Mucosa of descending colon (tissue), 3 donors: ENCODE measurements at regions not wholly inside any gene's neighbourhood (a gene's known extent, or its start where the extent isn't known, plus 50 kb on each side); places are given as distances from the start of the nearest gene placed in this dataset.

Experiments
- ATAC-seq: fragments of 200-7000 bp; cut with Tn5 transposase; one replicate; pipeline ENCODE4 v1.9.1; 2020; ENCODE audit warnings: mild to moderate bottlenecking, moderate library complexity
- DNase-seq, 3 donors: peaks; one replicate each; pipeline ENCODE4 v3.0.0-alpha.2; 2020
- H3K36me3 ChIP-seq: fragments of 200-600 bp; one replicate; pipeline ENCODE4 v1.8.0; 2021; ENCODE audit warnings: low read depth, mild to moderate bottlenecking
- H3K4me1 ChIP-seq: fragments of 200-600 bp; one replicate; pipeline ENCODE4 v1.8.0; 2021; ENCODE audit warnings: low read depth, mild to moderate bottlenecking
- H3K4me3 ChIP-seq: fragments of 200-600 bp; one replicate; pipeline ENCODE4 v1.8.0; 2021; ENCODE audit warnings: mild to moderate bottlenecking
- H3K9me3 ChIP-seq: fragments of 200-600 bp; one replicate; pipeline ENCODE4 v1.8.0; 2021; ENCODE audit warnings: mild to moderate bottlenecking
- CTCF ChIP-seq: fragments of 200-600 bp; IDR thresholded peaks from one replicate; pipeline ENCODE4 v1.8.0; 2022; ENCODE audit warnings: antibody characterized with exemption, mild to moderate bottlenecking
- intact Hi-C, 2 donors: fragments of 100-400 bp; cut with DNase I in 1 of 2; cut with micrococcal nuclease in 1 of 2; formaldehyde crosslinking; loops; one replicate each; pipeline versions ENCODE4 v1.11.0 to v1.11.1; 2022; cut with DNase I, micrococcal nuclease
- donor health status: DM: no; HTN: no; CAD: no; lungs with moderate emphysema.
- donor health status: DM: no; HTN: no; CAD: no.
- donor health status: DM: no; HTN: yes; CAD: no.

GRCh38 chr21:38897532-38898421, 92.0 kb downstream of the ETS2 start:
- Histone ChIP-seq H3K9me3 (no peaks in the 10 kb centered on the region), H3K4me1 (no peaks in the 10 kb centered on the region), H3K4me3 (no peak overlapping the region), H3K36me3 (no peaks in the 10 kb centered on the region)
- ATAC-seq = peak; percentile 78
- DNase-seq = no peak
- intact Hi-C loops = no loop called here
- TF ChIP-seq CTCF = no peak

- ATAC-seq (no peak), DNase-seq (no peak)
- Histone ChIP-seq H3K9me3 (no peaks in the 10 kb centered on the region), H3K4me1 (no peaks in the 10 kb centered on the region), H3K36me3 (no peaks in the 10 kb centered on the region), H3K4me3 (no peak overlapping the region)
- no peak for TF ChIP-seq CTCF
- intact Hi-C loops = no loop called here
These were observed 89.2 kb downstream of the ETS2 start for GRCh38 chr21:38894899-38895298.

- Histone ChIP-seq H3K4me3 (no peak overlapping the region), H3K4me1 (no peaks in the 10 kb centered on the region), H3K9me3 (peaks cover 13% of the 10 kb centered on the region), H3K36me3 (no peaks in the 10 kb centered on the region)
- no peak for TF ChIP-seq CTCF
- DNase-seq (no peak), ATAC-seq (no peak)
- intact Hi-C loops = no loop called here
These were observed 83.3 kb downstream of the ETS2 start for GRCh38 chr21:38888991-38889561.

GRCh38 chr21:38887749-38888148, 82.0 kb downstream of the ETS2 start:
- no peak for TF ChIP-seq CTCF
- H3K9me3 ChIP-seq = peaks cover 13% of the 10 kb centered on the region
- DNase-seq (no peak), ATAC-seq (no peak)
- H3K4me1 ChIP-seq = no peaks in the 10 kb centered on the region
- H3K4me3 ChIP-seq = no peak overlapping the region
- no peaks in the 10 kb centered on the region for H3K36me3 ChIP-seq
- intact Hi-C loops = no loop called here

- intact Hi-C loops = no loop called here
- ATAC-seq (no peak), DNase-seq (no peak)
These were observed 81.4 kb downstream of the ETS2 start for GRCh38 chr21:38887062-38887686.

More at GRCh38 chr21:38887062-38887686, 81.4 kb downstream of the ETS2 start:
- Histone ChIP-seq H3K4me1 (no peaks in the 10 kb centered on the region), H3K9me3 (peaks cover 13% of the 10 kb centered on the region), H3K4me3 (no peak overlapping the region), H3K36me3 (no peaks in the 10 kb centered on the region)
- no peak for TF ChIP-seq CTCF
